NCI-H774 (cell line): ENCODE measurements at regions not wholly inside any gene's neighbourhood (a gene's known extent, or its start where the extent isn't known, plus 50 kb on each side); places are given as distances from the start of the nearest gene placed in this dataset.

Source experiments
- DNase-seq: peaks from one replicate; lab custom pipeline; 2025; lab: John Stamatoyannopoulos, UW

DNA sequence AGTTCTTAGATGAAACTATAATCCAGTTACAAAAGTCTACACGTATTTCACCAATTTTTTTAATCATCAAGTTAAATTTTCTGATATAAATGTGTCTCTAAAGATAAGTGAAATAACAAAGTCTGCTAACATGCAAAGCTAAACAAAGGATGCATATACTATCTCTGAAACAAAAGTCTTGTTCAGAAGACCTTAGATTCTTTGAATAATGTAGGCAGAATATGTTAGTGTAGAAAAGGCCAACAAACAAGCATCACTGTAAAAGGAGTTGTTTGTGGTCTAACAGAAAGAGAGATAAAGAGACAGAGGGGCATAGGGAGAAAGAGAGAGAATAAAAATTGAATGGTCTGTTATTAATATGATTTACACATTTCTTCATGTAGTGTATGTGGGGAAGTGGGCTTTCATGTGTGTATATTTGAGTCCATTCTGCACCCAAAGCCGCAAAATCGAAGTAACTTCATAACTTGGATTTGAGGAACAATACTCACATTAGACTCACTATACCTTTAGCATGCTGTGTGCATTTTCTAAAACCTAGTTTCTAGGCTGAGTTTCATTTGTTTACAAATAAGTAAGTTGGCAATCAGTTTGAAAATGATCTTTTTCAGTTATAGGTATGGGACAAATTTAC is 734.8 kb upstream of the REG3G start:
- no peak for DNase-seq

DNA sequence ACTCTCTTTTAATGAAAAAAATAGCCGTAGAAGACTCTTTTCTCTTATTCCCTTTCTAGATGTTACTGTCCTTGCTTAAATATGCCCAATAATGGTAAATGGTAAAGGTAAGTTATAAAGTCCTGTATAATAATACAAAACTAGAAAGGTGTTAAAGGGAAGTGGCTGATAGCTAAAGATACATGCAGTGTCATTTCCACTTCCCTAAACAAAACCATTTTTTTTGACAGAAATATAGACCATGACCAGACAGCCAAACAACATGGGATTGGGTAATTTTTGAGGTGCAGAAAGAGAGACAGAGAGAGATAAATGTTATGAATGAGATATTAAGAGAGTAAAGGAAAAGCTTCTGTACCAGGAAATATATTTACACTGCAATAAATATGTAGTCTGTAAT is 731.7 kb upstream of the REG3G start:
- DNase-seq, result no peak

DNA sequence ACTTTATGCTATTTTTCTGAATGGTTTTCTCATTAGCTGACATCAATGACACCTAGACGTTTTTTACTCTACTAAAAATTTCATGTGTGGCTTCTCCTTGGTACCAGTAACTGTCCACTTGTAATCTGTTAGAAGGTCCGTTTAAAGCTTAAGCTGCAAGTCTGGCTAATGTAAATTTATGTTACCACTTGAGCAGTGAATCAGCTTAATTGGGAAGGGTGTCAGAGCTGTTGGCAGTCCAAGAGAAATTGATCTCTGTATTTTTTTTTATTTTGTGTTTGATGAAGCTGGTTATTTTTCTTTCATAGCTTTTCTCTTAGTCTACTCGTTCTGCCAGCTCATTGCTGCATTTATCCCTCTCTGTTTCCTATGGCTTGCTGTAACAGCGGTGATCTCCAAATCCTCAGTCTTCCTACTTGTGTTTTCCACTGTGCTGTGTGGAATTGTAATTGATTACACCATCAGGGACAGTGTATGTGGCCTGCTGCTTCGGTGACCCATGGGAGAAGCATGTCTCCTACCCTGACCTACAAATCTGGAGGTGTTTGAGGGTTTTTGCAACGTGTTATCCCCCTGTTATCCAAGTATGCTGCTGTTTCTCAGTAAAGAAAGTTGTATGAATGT is 724.2 kb upstream of the REG3G start:
- DNase-seq, result no peak

DNA sequence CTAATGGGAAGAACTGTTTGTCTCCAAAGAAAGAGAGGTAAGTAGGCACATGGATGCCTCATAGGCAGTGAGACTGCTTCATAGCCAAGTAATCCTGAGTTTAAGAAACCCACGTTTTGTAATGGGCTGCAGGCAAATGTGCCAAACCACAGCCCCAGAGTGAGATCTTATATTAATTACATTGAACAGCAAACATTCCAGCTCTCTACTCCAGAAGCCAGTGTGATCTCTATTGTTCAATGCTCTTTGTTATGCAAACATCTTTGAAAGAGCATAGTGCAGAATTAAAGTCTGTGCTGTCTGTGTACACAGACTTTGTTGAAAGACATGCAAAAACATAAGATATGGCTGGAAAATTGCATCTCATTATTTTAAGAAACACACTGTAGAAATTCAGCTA is 720.8 kb upstream of the REG3G start:
- peak; percentile 4 for DNase-seq

- no peak for DNase-seq
Observed at GRCh38 chr2:78309460-78309859, 716.0 kb upstream of the REG3G start.

DNA sequence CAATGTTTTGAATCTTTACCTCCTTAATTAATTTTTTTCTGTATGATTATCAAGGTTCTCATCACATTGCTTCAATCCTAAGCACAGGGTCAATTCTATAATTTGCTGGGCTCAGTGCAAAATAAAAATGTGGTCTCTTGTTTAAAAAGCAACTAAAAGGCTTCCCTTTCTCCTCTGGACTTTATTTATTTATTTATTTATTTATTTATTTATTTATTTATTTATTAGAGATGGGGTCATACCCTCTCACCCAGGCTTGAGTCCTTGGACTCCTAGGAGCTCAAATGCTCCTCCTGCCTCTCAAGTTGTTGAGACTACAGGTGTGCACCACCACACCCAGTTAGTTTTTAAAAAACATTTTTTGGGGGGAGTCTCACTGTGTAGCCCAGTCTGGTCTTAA is 710.1 kb upstream of the REG3G start:
- no peak for DNase-seq

DNA sequence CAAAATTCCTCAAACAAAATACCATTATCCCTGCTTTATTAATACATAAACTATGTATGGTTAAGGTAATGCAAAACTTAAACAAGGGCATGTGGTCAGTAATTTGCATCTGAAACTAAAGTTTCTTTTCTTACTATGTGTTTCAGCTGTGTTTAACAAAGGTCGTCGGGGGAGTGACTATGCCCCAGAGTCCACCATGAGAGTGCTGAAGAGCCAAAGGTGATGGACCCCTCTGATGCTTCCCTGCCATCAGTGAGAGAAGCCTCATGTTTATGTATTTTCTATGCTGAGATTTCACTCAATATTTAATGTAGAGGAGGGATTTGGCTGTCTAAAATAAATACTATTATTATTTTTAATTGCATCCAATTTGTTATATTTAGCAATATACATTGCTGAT is 707.2 kb upstream of the REG3G start:
- DNase-seq, result no peak

- DNase-seq, result no peak
Observed at GRCh38 chr2:78330193-78330592, 695.3 kb upstream of the REG3G start.

DNA sequence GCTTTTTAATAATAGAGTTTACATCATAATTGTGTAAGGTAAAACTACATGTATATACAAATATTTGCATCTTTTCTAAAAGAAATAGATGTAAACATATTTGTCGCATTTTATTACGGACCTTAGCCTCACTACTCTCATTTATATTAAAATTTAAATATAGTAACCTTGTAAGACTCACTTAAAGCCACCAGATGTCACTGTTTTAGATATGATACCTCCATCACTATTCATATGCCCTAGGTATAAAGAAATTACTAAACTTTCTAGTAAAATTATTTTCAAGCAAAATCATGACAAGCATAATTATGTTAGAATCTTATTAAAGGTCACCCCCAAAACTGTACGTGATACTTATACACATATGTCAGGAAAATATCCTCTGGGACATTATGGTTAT is 674.3 kb upstream of the REG3G start:
- DNase-seq, result no peak

DNA sequence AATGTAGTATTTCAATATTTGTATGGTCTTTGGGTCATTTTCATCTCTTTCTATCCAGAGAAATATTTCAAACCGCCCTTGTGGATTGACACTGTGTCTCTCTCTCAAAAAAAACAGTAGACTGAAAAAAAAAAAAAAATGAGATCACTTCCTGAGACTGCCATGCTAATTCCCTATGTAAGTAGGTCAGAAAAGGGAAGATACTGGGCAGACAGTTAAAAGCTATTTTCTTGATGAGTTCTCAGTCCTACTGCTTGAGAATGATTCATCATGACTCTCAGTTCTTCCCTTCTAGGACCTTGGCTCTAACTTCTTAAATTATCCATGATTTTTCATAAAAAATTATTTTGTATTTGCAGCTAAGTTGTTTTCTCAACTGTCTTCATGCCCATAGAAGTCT is 672.3 kb upstream of the REG3G start:
- no peak for DNase-seq

GRCh38 chr2:78355967-78356366 is 669.5 kb upstream of the REG3G start:
- no peak for DNase-seq

- DNase-seq, result no peak
Observed at GRCh38 chr2:78383576-78383975, 641.9 kb upstream of the REG3G start.

GRCh38 chr2:78397198-78397597 is 628.3 kb upstream of the REG3G start:
- no peak for DNase-seq

- no peak for DNase-seq
Observed at GRCh38 chr2:78407960-78408794, 617.3 kb upstream of the REG3G start.

DNA sequence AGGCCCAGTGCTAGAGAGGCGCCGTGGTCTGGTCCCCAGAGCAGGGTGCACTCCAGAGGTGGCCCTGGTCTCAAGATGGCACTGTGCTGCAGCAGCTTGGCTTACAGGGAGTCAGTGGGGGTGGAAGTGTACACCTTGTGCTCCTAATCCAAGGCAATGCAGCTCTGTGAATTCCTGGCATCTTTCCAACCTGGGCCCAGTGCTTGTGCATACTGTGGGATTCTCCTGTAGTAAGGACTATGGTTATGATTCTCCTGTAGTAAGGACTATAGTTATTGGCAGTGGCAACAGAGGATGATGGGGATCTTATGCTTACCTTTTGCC is 616.7 kb upstream of the REG3G start:
- DNase-seq, result no peak

DNA sequence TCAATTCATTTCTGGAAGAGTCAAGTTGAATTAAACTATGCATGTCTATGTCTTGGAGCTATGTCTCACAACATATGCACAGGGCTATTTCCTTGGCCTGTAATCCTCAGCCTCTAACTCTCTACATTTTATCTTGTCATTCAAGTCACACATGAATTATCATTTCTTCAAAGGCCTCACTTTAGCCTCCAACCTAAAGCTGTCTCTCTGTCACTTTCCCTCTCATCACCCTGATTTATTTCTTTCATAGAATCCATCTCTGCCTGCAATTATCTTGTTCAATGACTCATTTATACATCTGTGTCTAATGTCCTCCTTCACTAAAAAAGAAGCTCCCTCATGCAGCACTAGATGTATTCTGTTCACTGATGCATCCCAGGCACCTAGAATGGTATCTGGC is 614.2 kb upstream of the REG3G start:
- no peak for DNase-seq

GRCh38 chr2:78416625-78417300 is 608.7 kb upstream of the REG3G start:
- no peak for DNase-seq

DNA sequence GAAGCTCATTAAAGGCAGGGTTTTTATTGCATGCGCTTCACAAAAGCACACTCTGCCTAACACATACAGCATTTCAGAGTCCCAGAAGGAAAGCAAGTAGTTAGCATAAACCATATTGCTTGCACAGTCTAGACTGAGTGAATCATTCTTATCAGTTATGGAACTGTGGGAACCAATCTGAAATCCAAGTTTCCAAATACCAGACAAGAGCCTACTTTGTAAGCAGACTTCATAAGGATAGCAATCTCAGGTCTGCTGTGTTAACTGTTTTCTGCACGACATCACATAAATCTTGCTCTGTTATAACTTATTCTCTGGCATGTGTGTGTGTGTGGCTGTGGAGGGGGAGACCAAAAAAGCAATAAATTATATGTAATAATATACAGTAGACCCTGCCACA is 608.1 kb upstream of the REG3G start:
- no peak for DNase-seq

DNA sequence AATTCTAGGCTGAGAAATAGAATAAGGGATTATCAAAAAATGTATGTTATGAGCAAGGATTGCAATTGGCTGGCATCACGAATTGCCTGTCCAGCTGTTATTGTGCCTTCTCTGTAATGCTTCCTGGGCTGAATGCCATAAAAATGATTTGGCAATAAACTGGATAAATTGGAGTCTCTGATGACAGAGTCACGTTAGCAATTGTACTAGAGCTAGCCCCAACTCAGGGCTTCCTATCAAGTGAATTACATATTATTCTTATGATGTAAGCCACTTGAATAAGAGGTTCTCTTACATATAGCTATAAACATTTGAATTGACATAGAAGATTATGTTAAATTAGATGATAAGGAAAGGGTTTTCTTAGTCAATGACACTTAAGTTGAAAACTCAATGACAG is 607.5 kb upstream of the REG3G start:
- no peak for DNase-seq

GRCh38 chr2:78420132-78420531 is 605.4 kb upstream of the REG3G start:
- DNase-seq, result no peak

DNA sequence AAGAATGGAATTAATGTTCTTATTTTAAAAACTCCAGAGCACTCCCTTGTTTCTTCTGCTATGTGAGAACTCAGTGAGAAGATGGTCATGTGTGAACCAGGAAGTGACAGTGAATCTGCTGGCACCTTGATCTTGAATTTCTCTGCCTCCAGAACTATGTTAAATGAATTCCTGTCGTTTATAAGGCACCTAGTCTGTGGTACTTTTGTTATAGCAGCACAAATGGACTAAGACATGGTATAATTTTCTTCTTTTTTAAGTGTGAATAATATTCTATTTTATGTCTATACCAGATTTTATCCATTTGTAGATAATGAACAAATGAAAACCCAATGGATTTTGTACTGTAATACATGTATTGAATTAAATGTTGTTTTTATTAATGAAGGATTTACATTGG is 601.9 kb upstream of the REG3G start:
- DNase-seq, result no peak

GRCh38 chr2:78427170-78427569 is 598.3 kb upstream of the REG3G start:
- DNase-seq, result no peak

GRCh38 chr2:78431241-78431640 is 594.3 kb upstream of the REG3G start:
- no peak for DNase-seq
